ENCODE measurements at regions not wholly inside any gene's neighbourhood (a gene's known extent, or its start where the extent isn't known, plus 50 kb on each side); places are given as distances from the start of the nearest gene placed in this dataset.

DNA sequence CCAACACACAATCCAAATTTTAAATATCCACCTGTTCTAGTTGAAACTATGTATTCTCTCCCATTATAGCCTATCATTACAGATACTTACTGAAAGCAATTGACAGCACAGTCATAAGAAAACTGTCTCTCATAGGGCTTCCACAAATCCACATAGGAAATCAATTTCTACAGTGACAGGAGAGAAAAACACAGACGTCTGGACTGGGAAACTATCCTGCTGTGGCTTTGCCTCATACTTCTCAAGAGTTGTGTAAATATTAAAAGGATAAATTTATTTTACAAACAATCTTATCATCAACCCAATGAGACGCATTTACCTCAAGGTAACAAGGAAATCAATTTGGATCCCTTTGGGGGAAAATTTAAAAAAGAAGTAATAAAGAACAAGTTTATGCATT, 517.5 kb downstream of the EFNA5 start:
- Histone ChIP-seq H3K4me1 (ENCODE audit: control insufficient read depth, insufficient read depth, low read length) (no peaks in the 10 kb centered on the region), H3K27me3 (ENCODE audit: control insufficient read depth, insufficient read depth, low read length) (no peaks in the 10 kb centered on the region), H3K9ac (ENCODE audit: low read length) (no peak overlapping the region), H3K27ac (ENCODE audit: low read depth, low read length) (no peak overlapping the region), H3K4me3 (ENCODE audit: low read depth, low read length) (no peak overlapping the region), H3K9me3 (ENCODE audit: control insufficient read depth, insufficient read depth, low read depth, low read length) (no peaks in the 10 kb centered on the region), H3K36me3 (ENCODE audit: control insufficient read depth, insufficient read depth, low read length) (no peaks in the 10 kb centered on the region)

DNA sequence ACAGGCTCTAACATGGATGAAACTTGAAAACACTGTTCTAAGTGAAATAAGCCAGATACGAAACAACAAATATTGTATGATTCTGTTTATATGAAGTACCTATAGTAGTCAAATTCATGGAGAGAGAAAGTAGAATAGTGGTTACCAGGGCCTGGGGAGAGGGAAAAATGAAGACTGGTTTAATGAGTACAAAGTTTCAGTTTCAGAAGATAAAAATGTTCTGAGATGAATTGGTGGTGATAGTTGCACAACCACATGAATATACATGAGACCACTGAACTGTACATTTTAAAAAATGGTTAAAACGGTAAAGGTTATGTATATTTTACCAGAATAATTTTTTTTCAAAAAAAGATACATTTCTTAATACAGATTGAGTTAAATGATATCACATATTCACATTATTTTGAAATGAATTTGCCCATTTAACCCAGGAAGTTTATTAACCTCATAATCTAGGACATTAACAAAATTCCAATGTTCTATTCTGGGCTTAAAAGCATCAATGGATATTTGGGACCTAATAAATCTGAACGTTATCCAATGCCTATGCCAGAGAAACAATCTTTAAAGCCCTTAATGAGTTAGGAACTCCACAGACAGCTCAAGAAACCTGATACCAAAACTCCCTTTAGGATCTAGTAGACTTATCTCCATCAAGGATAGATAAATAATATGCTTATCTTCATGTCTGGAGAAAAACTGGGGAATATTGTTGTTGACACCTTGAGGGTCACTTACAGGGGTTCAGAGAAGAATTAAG, 521.3 kb downstream of the EFNA5 start:
- H3K4me3 ChIP-seq (ENCODE audit: low read depth, low read length): no peak overlapping the region
- no peaks in the 10 kb centered on the region for H3K4me1 ChIP-seq (ENCODE audit: control insufficient read depth, insufficient read depth, low read length)
- no peaks in the 10 kb centered on the region for H3K9me3 ChIP-seq (ENCODE audit: control insufficient read depth, insufficient read depth, low read depth, low read length)
- H3K27me3 ChIP-seq (ENCODE audit: control insufficient read depth, insufficient read depth, low read length): no peaks in the 10 kb centered on the region
- H3K9ac ChIP-seq (ENCODE audit: low read length): no peak overlapping the region
- no peak overlapping the region for H3K27ac ChIP-seq (ENCODE audit: low read depth, low read length)
- H3K36me3 ChIP-seq (ENCODE audit: control insufficient read depth, insufficient read depth, low read length): no peaks in the 10 kb centered on the region

DNA sequence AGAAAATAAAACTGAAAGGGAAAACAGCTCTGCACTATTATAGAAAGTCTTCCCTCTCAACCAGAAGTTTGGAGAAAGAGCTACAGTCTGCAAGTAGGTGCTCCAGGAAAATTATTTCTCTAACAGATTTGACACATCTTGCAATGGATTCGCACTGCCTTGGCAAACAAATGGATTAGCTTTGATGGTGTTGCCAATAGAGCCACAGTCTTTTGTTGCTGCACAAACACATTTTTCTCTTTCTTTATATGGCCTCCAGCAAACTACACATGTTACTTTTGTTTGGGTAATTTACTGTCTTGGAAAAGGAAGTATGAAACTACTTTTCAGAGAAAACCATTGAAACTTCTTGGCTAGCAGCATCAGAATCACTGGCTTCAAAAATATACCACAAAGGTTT, 523.1 kb downstream of the EFNA5 start:
- Histone ChIP-seq H3K27me3 (ENCODE audit: control insufficient read depth, insufficient read depth, low read length) (no peaks in the 10 kb centered on the region), H3K27ac (ENCODE audit: low read depth, low read length) (no peak overlapping the region), H3K9ac (ENCODE audit: low read length) (no peak overlapping the region), H3K4me3 (ENCODE audit: low read depth, low read length) (no peak overlapping the region), H3K36me3 (ENCODE audit: control insufficient read depth, insufficient read depth, low read length) (no peaks in the 10 kb centered on the region), H3K4me1 (ENCODE audit: control insufficient read depth, insufficient read depth, low read length) (no peaks in the 10 kb centered on the region), H3K9me3 (ENCODE audit: control insufficient read depth, insufficient read depth, low read depth, low read length) (no peaks in the 10 kb centered on the region)

DNA sequence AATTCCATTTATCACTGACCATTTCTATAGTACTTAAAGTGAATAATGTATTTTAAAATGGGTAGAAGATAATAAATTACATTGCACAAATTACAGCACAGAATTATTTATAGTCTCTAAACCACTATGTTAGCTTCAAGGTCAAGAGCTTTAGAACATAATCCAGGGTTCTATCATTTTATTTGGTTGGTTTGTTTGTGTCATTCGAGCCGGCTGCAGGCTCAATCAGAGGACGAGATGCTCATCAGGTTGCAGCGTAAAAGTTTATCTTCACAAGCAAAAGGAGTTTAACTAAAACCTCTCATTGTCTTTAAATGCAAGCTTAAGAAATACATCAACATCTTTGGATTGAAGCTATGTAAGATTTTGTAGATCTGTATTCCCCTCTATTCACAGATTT, 523.8 kb downstream of the EFNA5 start:
- Histone ChIP-seq H3K27me3 (ENCODE audit: control insufficient read depth, insufficient read depth, low read length) (no peaks in the 10 kb centered on the region), H3K4me1 (ENCODE audit: control insufficient read depth, insufficient read depth, low read length) (no peaks in the 10 kb centered on the region), H3K9ac (ENCODE audit: low read length) (no peak overlapping the region), H3K36me3 (ENCODE audit: control insufficient read depth, insufficient read depth, low read length) (no peaks in the 10 kb centered on the region), H3K4me3 (ENCODE audit: low read depth, low read length) (no peak overlapping the region), H3K27ac (ENCODE audit: low read depth, low read length) (no peak overlapping the region), H3K9me3 (ENCODE audit: control insufficient read depth, insufficient read depth, low read depth, low read length) (no peaks in the 10 kb centered on the region)

DNA sequence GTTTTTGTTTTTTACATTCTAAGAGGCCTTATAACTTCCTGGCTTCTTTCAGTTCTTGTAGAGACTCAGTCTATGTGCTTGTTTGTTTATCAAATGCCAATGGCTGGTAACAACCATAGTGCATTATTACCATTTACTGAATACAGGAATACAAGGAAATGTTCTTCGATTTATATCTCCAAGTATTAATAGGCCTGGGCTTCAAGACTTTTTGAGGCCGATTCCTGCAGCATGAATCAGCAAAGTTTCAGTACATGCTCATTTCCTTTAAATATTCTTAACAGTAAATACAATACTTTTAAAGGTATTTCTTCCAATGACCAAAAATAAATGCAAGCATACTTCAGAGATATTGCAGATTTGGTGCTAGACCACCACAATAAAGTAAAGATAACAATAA, 535.3 kb downstream of the EFNA5 start:
- H3K9ac ChIP-seq (ENCODE audit: low read length): no peak overlapping the region
- no peaks in the 10 kb centered on the region for H3K36me3 ChIP-seq (ENCODE audit: control insufficient read depth, insufficient read depth, low read length)
- no peak overlapping the region for H3K4me3 ChIP-seq (ENCODE audit: low read depth, low read length)
- no peak overlapping the region for H3K27ac ChIP-seq (ENCODE audit: low read depth, low read length)
- H3K9me3 ChIP-seq (ENCODE audit: control insufficient read depth, insufficient read depth, low read depth, low read length): peaks cover 20% of the 10 kb centered on the region; the same call in 1 of the 2 replicates
- H3K4me1 ChIP-seq (ENCODE audit: control insufficient read depth, insufficient read depth, low read length): no peaks in the 10 kb centered on the region
- no peaks in the 10 kb centered on the region for H3K27me3 ChIP-seq (ENCODE audit: control insufficient read depth, insufficient read depth, low read length)

DNA sequence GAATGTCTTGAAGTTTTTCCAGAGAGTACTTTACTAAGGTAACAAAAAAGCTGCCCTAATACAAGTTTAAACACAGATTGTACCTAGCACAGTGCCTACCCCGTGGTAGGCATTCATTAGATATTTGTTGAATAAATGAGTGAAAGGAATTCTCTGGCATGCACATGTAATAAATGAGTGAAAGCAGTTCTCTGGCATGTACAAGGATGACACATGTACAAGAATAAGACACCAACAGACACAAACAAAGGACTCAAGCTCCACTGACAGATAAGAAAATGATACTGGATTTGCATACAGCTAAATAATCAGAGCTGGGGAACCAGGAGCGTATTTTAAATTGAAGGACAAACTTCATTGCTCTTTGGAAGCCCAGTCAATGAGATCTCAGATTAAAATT, 535.8 kb downstream of the EFNA5 start:
- Histone ChIP-seq H3K36me3 (ENCODE audit: control insufficient read depth, insufficient read depth, low read length) (no peaks in the 10 kb centered on the region), H3K4me3 (ENCODE audit: low read depth, low read length) (no peak overlapping the region), H3K27ac (ENCODE audit: low read depth, low read length) (no peak overlapping the region)

DNA sequence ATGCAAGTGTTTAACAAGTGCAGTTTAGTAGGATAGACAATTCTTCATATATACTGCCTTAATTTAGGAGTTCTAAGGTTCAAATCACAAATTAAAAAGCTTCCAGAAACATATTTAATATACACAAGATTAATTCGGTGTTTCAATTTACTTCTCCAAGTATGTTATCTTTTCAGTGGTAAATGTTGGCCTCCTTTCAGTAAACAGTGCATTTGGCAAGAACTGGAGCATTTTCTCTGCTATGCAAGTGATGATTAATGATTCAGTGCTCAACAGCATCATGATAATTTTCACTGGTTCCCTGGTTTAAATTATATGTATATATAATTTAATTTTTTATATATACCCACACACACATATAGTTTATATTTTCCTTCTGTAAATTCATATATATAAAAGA, 541.7 kb downstream of the EFNA5 start:
- Histone ChIP-seq H3K9ac (ENCODE audit: low read length) (no peak overlapping the region), H3K4me3 (ENCODE audit: low read depth, low read length) (no peak overlapping the region), H3K9me3 (ENCODE audit: control insufficient read depth, insufficient read depth, low read depth, low read length) (0 out of 2 replicates have a peak, but pooled peaks cover 7% of the 10 kb centered on the region), H3K27me3 (ENCODE audit: control insufficient read depth, insufficient read depth, low read length) (no peaks in the 10 kb centered on the region), H3K27ac (ENCODE audit: low read depth, low read length) (no peak overlapping the region), H3K4me1 (ENCODE audit: control insufficient read depth, insufficient read depth, low read length) (no peaks in the 10 kb centered on the region), H3K36me3 (ENCODE audit: control insufficient read depth, insufficient read depth, low read length) (no peaks in the 10 kb centered on the region)

More for the DNA sequence above, 535.8 kb downstream of the EFNA5 start:
- Histone ChIP-seq H3K27me3 (ENCODE audit: control insufficient read depth, insufficient read depth, low read length) (no peaks in the 10 kb centered on the region), H3K9me3 (ENCODE audit: control insufficient read depth, insufficient read depth, low read depth, low read length) (peaks cover 16% of the 10 kb centered on the region; the same call in 1 of the 2 replicates), H3K9ac (ENCODE audit: low read length) (no peak overlapping the region), H3K4me1 (ENCODE audit: control insufficient read depth, insufficient read depth, low read length) (no peaks in the 10 kb centered on the region)

DNA sequence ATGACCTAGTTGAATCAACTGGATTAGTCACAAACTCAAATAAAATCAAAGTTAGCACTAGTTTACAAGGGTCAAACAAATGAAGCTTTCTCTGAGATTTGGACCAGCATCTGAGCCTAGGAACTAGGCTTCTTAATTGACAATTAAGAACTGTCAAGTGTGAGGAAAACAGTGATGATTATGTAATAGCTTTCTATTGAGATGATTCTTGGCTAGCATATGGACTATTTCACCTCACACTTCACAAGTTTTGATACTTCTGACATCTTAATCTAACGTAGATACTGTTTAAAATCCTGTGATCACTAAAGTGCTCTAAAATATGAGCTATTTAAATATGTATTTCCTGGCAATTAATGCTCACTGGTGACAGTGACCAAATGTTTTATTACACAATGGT, 542.9 kb downstream of the EFNA5 start:
- 0 out of 2 replicates have a peak, but pooled peaks cover 1% of the 10 kb centered on the region for H3K9me3 ChIP-seq (ENCODE audit: control insufficient read depth, insufficient read depth, low read depth, low read length)
- H3K4me3 ChIP-seq (ENCODE audit: low read depth, low read length): no peak overlapping the region
- no peak overlapping the region for H3K27ac ChIP-seq (ENCODE audit: low read depth, low read length)
- no peaks in the 10 kb centered on the region for H3K36me3 ChIP-seq (ENCODE audit: control insufficient read depth, insufficient read depth, low read length)
- H3K9ac ChIP-seq (ENCODE audit: low read length): no peak overlapping the region
- peaks cover 4% of the 10 kb centered on the region; the same call in 1 of the 2 replicates for H3K4me1 ChIP-seq (ENCODE audit: control insufficient read depth, insufficient read depth, low read length)
- no peaks in the 10 kb centered on the region for H3K27me3 ChIP-seq (ENCODE audit: control insufficient read depth, insufficient read depth, low read length)

DNA sequence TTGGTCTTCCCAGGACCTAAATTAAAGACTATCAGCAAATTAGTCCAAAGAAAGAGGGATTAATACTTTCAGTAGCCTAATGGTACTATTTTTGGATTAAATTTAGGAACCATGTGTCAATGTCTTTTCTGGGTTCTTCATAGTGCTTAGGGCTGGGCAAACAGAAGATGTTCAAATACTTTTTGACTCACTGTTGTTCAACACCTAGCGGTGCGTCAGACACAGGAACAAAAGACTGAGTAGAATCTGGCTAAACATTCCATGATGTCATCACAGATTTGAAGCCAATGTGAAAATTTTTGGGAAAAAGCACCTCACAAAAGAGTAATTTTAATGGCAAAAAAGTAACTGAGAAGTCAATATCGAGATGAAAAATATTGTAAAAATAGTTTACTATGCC, 544.4 kb downstream of the EFNA5 start:
- H3K4me1 ChIP-seq (ENCODE audit: control insufficient read depth, insufficient read depth, low read length): peaks cover 5% of the 10 kb centered on the region; the same call in 1 of the 2 replicates
- H3K4me3 ChIP-seq (ENCODE audit: low read depth, low read length): no peak overlapping the region
- no peak overlapping the region for H3K9ac ChIP-seq (ENCODE audit: low read length)
- no peak overlapping the region for H3K27ac ChIP-seq (ENCODE audit: low read depth, low read length)
- no peaks in the 10 kb centered on the region for H3K27me3 ChIP-seq (ENCODE audit: control insufficient read depth, insufficient read depth, low read length)
- no peaks in the 10 kb centered on the region for H3K9me3 ChIP-seq (ENCODE audit: control insufficient read depth, insufficient read depth, low read depth, low read length)
- H3K36me3 ChIP-seq (ENCODE audit: control insufficient read depth, insufficient read depth, low read length): no peaks in the 10 kb centered on the region

DNA sequence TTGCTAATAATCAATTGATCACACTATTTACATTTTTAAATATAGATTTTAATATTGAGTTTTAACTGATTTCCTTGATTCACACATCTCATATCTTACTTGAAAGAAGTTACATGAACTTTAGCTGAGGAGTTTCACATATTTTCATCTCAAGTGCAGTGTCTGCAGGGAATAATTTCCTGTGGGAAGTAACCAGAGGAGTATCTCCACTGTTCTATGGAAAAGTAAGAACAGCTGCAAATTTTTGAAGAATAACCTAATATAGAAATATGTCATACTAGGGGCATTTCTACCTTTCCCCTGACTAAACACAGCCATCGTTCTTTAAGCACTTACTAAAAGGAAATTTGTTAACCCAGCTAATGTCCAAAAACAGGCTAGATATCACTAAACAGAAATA, 546.4 kb downstream of the EFNA5 start:
- no peaks in the 10 kb centered on the region for H3K36me3 ChIP-seq (ENCODE audit: control insufficient read depth, insufficient read depth, low read length)
- no peak overlapping the region for H3K27ac ChIP-seq (ENCODE audit: low read depth, low read length)
- no peak overlapping the region for H3K9ac ChIP-seq (ENCODE audit: low read length)
- no peaks in the 10 kb centered on the region for H3K9me3 ChIP-seq (ENCODE audit: control insufficient read depth, insufficient read depth, low read depth, low read length)
- H3K4me3 ChIP-seq (ENCODE audit: low read depth, low read length): no peak overlapping the region
- no peaks in the 10 kb centered on the region for H3K27me3 ChIP-seq (ENCODE audit: control insufficient read depth, insufficient read depth, low read length)
- peaks cover 10% of the 10 kb centered on the region for H3K4me1 ChIP-seq (ENCODE audit: control insufficient read depth, insufficient read depth, low read length)

DNA sequence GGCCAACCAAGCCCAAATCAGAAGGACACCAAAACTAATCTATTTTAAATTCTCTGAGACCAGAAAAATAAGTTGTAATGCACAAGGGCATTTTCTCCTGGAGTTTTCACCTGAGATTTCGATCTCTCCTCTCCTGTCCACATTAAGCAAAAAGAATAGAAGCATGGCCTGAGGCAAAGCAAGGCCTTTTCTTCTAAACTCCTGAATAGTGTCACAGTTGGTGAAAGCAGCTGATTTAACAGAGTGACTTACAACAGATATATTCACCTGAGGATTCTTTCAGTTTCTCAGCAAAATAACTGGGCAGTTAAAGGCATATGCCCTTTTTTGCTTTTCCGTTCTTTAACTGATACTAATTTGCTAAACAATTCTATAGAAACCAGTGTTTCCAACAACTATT, 547.7 kb downstream of the EFNA5 start:
- H3K27ac ChIP-seq (ENCODE audit: low read depth, low read length): no peak overlapping the region
- no peaks in the 10 kb centered on the region for H3K27me3 ChIP-seq (ENCODE audit: control insufficient read depth, insufficient read depth, low read length)
- H3K36me3 ChIP-seq (ENCODE audit: control insufficient read depth, insufficient read depth, low read length): no peaks in the 10 kb centered on the region
- no peak overlapping the region for H3K9ac ChIP-seq (ENCODE audit: low read length)
- no peak overlapping the region for H3K4me3 ChIP-seq (ENCODE audit: low read depth, low read length)
- H3K9me3 ChIP-seq (ENCODE audit: control insufficient read depth, insufficient read depth, low read depth, low read length): no peaks in the 10 kb centered on the region
- peaks cover 21% of the 10 kb centered on the region for H3K4me1 ChIP-seq (ENCODE audit: control insufficient read depth, insufficient read depth, low read length)

Measured in HUES6 (cell line).